SU-DHL-6 (cell line): ENCODE measurements at regions not wholly inside any gene's neighbourhood (a gene's known extent, or its start where the extent isn't known, plus 50 kb on each side); places are given as distances from the start of the nearest gene placed in this dataset.

ENCODE experiments used
- H2AFZ ChIP-seq: fragments of 200-600 bp; sonication (generic); 2 replicates; pipeline ENCODE4 v1.6.1; 2014; ENCODE audit warnings: low read depth, mild to moderate bottlenecking, moderate library complexity, mixed read lengths, antibody characterized with exemption, low read length; ENCODE audit not compliant: severe bottlenecking
- H3F3A ChIP-seq: fragments of 200-600 bp; shearing (Covaris generic); 2 replicates; pipeline ENCODE4 v1.6.0; 2016; ENCODE audit warnings: antibody characterized with exemption, mild to moderate bottlenecking; ENCODE audit not compliant: insufficient read depth
- H3K27ac ChIP-seq: fragments of 200-600 bp; sonication (generic); 2 replicates; pipeline ENCODE4 v1.5.1; 2016; ENCODE audit warnings: low read depth, mild to moderate bottlenecking, low read length, moderate library complexity, mixed read lengths
- H3K27me3 ChIP-seq: fragments of 200-600 bp; sonication (generic), shearing (Covaris generic); 2 replicates; pipeline ENCODE4 v1.6.0; 2014; ENCODE audit warnings: mild to moderate bottlenecking, low read length
- H3K36me3 ChIP-seq: fragments of 200-600 bp; sonication (generic); 2 replicates; pipeline ENCODE4 v1.6.1; 2014; ENCODE audit warnings: mild to moderate bottlenecking, low read length, mixed read lengths
- H3K4me2 ChIP-seq: fragments of 300-600, 200-600 bp; shearing (Covaris generic), sonication (generic); 2 replicates; pipeline ENCODE4 v1.6.0; 2014; ENCODE audit warnings: low read length, low read depth, mild to moderate bottlenecking; ENCODE audit not compliant: poor library complexity, severe bottlenecking
- H3K4me3 ChIP-seq: fragments of 200-600 bp; sonication (generic); 2 replicates; pipeline ENCODE4 v1.5.1; 2014; ENCODE audit warnings: antibody characterized with exemption, low read length, mild to moderate bottlenecking, mixed read lengths; ENCODE audit not compliant: insufficient read depth, poor library complexity, severe bottlenecking
- H3K79me2 ChIP-seq: fragments of 200-600 bp; sonication (generic); 2 replicates; pipeline ENCODE4 v1.6.1; 2014; ENCODE audit warnings: mild to moderate bottlenecking, low read length, moderate library complexity; ENCODE audit not compliant: insufficient read depth
- H3K9ac ChIP-seq: fragments of 200-600 bp; sonication (generic); 2 replicates; pipeline ENCODE4 v1.7.0; 2014; ENCODE audit warnings: mild to moderate bottlenecking, low read length
- H3K9me2 ChIP-seq: fragments of 200-600 bp; sonication (generic); replicated peaks from 2 replicates; pipeline ENCODE4 v1.6.1; 2014; ENCODE audit warnings: low read length; ENCODE audit not compliant: insufficient read depth
- H3K9me3 ChIP-seq: fragments of 200-600 bp; sonication (generic); 2 replicates; pipeline ENCODE4 v1.6.1; 2014; ENCODE audit warnings: low read length, mixed read lengths; ENCODE audit not compliant: insufficient read depth
- H4K20me1 ChIP-seq: fragments of 200-600 bp; sonication (generic); 2 replicates; pipeline ENCODE4 v1.6.1; 2014; ENCODE audit warnings: low read depth, mild to moderate bottlenecking, antibody characterized with exemption, low read length, moderate library complexity, mixed read lengths
- CTCF ChIP-seq: fragments of 200-600 bp; sonication (generic); IDR thresholded peaks from one replicate; pipeline ENCODE4 v1.5.1; 2017; ENCODE audit warnings: antibody characterized with exemption, mild to moderate bottlenecking, low read length, moderate library complexity; ENCODE audit not compliant: insufficient read depth, poor library complexity, severe bottlenecking
- EZH2phosphoT487 ChIP-seq: fragments of 200-600 bp; sonication (generic), shearing (Covaris generic); conservative IDR thresholded peaks from 2 replicates; pipeline ENCODE4 v1.6.1; 2018; ENCODE audit warnings: mild to moderate bottlenecking, antibody characterized with exemption, low read length, moderate library complexity, mixed read lengths

GRCh38 chr4:4759232-4759631 lies 100.2 kb upstream of the MSX1 start:
- H2AFZ ChIP-seq: no peak overlapping the region
- H3K9me3 ChIP-seq: no peaks in the 10 kb centered on the region
- H3K27me3 ChIP-seq: no peaks in the 10 kb centered on the region
- H3K4me3 ChIP-seq: no peak overlapping the region
- no peak overlapping the region for H3K4me2 ChIP-seq
- H3K36me3 ChIP-seq: no peaks in the 10 kb centered on the region
- no peak overlapping the region for H3K27ac ChIP-seq
- H3K9ac ChIP-seq: no peak overlapping the region
- no peaks in the 10 kb centered on the region for H3K9me2 ChIP-seq
- H4K20me1 ChIP-seq: no peaks in the 10 kb centered on the region
- H3K79me2 ChIP-seq: no peaks in the 10 kb centered on the region
- no peaks in the 10 kb centered on the region for H3F3A ChIP-seq
- no peak for TF ChIP-seq CTCF
- no peak for TF ChIP-seq EZH2phosphoT487

GRCh38 chr4:4758681-4759080 lies 100.8 kb upstream of the MSX1 start:
- H4K20me1 ChIP-seq: no peaks in the 10 kb centered on the region
- no peaks in the 10 kb centered on the region for H3K9me3 ChIP-seq
- no peaks in the 10 kb centered on the region for H3F3A ChIP-seq
- no peak overlapping the region for H2AFZ ChIP-seq
- H3K79me2 ChIP-seq: no peaks in the 10 kb centered on the region
- no peaks in the 10 kb centered on the region for H3K27me3 ChIP-seq
- H3K27ac ChIP-seq: no peak overlapping the region
- H3K4me3 ChIP-seq: no peak overlapping the region
- no peak overlapping the region for H3K4me2 ChIP-seq
- no peaks in the 10 kb centered on the region for H3K9me2 ChIP-seq
- no peak for TF ChIP-seq CTCF
- TF ChIP-seq EZH2phosphoT487: no peak
- H3K36me3 ChIP-seq: no peaks in the 10 kb centered on the region
- no peak overlapping the region for H3K9ac ChIP-seq

- Histone ChIP-seq H3K27ac (no peak overlapping the region), H3K4me2 (no peak overlapping the region), H4K20me1 (no peaks in the 10 kb centered on the region), H3K4me3 (no peak overlapping the region), H3K9me2 (no peaks in the 10 kb centered on the region), H3F3A (no peaks in the 10 kb centered on the region), H2AFZ (no peak overlapping the region), H3K9ac (no peak overlapping the region), H3K27me3 (no peaks in the 10 kb centered on the region), H3K36me3 (no peaks in the 10 kb centered on the region), H3K9me3 (no peaks in the 10 kb centered on the region), H3K79me2 (no peaks in the 10 kb centered on the region)
- no peak for TF ChIP-seq EZH2phosphoT487
- no peak for TF ChIP-seq CTCF
Observed at GRCh38 chr4:4755306-4755705, 104.2 kb upstream of the MSX1 start.

- TF ChIP-seq CTCF (no peak), EZH2phosphoT487 (no peak)
- H4K20me1 ChIP-seq: no peaks in the 10 kb centered on the region
- H3K9me2 ChIP-seq: no peaks in the 10 kb centered on the region
- H3K27ac ChIP-seq: no peak overlapping the region
- H3K36me3 ChIP-seq: no peaks in the 10 kb centered on the region
- no peak overlapping the region for H2AFZ ChIP-seq
- no peaks in the 10 kb centered on the region for H3F3A ChIP-seq
- H3K9me3 ChIP-seq: no peaks in the 10 kb centered on the region
- no peaks in the 10 kb centered on the region for H3K79me2 ChIP-seq
- no peaks in the 10 kb centered on the region for H3K27me3 ChIP-seq
- no peak overlapping the region for H3K4me2 ChIP-seq
- no peak overlapping the region for H3K4me3 ChIP-seq
- H3K9ac ChIP-seq: no peak overlapping the region
Observed at GRCh38 chr4:4754641-4755040, 104.8 kb upstream of the MSX1 start.
